IMR-90 (cell line): ENCODE measurements at regions not wholly inside any gene's neighbourhood (a gene's known extent, or its start where the extent isn't known, plus 50 kb on each side); places are given as distances from the start of the nearest gene placed in this dataset.

Experiments used
- ATAC-seq: fragments of 200-7000 bp; cut with Tn5 transposase; 2 replicates; pipeline ENCODE4 v1.9.1; 2020; ENCODE audit warnings: low read depth, mild to moderate bottlenecking, moderate library complexity
- BruUV-seq: library from RNA; stranded (reverse); fragments of 400-500 nt; replicated peaks from 2 replicates; lab custom pipeline; 2021; lab: Mats Ljungman, UMichigan
- CTCF ChIA-PET: fragments of 300-600 bp; formaldehyde crosslinking; extraction: SDS; loops from one replicate; lab custom pipeline; 2021; ENCODE audit warnings: antibody characterized with exemption; lab: Yijun Ruan, JAX
- POLR2A ChIA-PET: fragments of 300-600 bp; sonication (Branson Sonifier 250); formaldehyde crosslinking; loops from one replicate; lab custom pipeline; 2022; ENCODE audit warnings: antibody characterized with exemption; ENCODE audit not compliant: unreplicated experiment; lab: Charles Lee
- DNase-seq: peaks from one replicate; pipeline ENCODE4 v3.0.0; 2013
- H2AFZ ChIP-seq: replicated peaks from 2 replicates; pipeline ENCODE3; 2013; ENCODE audit warnings: low read length, mild to moderate bottlenecking; ENCODE audit not compliant: poor library complexity
- H2AK5ac ChIP-seq: 2 replicates; pipeline ENCODE4 v1.6.1; 2013; ENCODE audit warnings: low read depth, low read length, inconsistent platforms
- H2AK9ac ChIP-seq: replicated peaks from 2 replicates; pipeline ENCODE3; 2013; ENCODE audit warnings: mild to moderate bottlenecking, low read depth, low read length, moderate library complexity; ENCODE audit not compliant: poor library complexity
- H2BK120ac ChIP-seq: 2 replicates; pipeline ENCODE4 v1.6.1; 2013; ENCODE audit warnings: low read depth, low read length, inconsistent platforms
- H2BK15ac ChIP-seq: 3 replicates; pipeline ENCODE4 v1.6.1; 2013; ENCODE audit warnings: low read depth, low read length, inconsistent platforms
- H2BK20ac ChIP-seq: 2 replicates; pipeline ENCODE4 v1.6.1; 2013; ENCODE audit warnings: low read depth, mild to moderate bottlenecking, inconsistent platforms, low read length, moderate library complexity
- H2BK5ac ChIP-seq: 2 replicates; pipeline ENCODE4 v1.6.1; 2013; ENCODE audit warnings: mild to moderate bottlenecking, low read depth, low read length, inconsistent platforms; ENCODE audit not compliant: poor library complexity, severe bottlenecking
- H3K14ac ChIP-seq: replicated peaks from 2 replicates; pipeline ENCODE4 v1.6.1; 2013; ENCODE audit warnings: low read depth, low read length, inconsistent platforms
- H3K18ac ChIP-seq: 2 replicates; pipeline ENCODE4 v1.6.1; 2013; ENCODE audit warnings: low read depth, low read length, control low read depth
- H3K23ac ChIP-seq: 2 replicates; pipeline ENCODE4 v1.6.1; 2013; ENCODE audit warnings: low read depth, low read length, inconsistent platforms
- H3K27ac ChIP-seq: 2 replicates; pipeline ENCODE4 v1.5.1; 2013; ENCODE audit warnings: mild to moderate bottlenecking, control low read depth, low read length; ENCODE audit not compliant: insufficient read depth
- H3K27me3 ChIP-seq: 2 replicates; pipeline ENCODE4 v1.6.1; 2013; ENCODE audit warnings: low read length; ENCODE audit not compliant: control insufficient read depth, insufficient read depth
- H3K36me3 ChIP-seq: 2 replicates; pipeline ENCODE4 v1.6.1; 2013; ENCODE audit warnings: low read length, mixed read lengths; ENCODE audit not compliant: control insufficient read depth, insufficient read depth
- H3K4ac ChIP-seq: 2 replicates; pipeline ENCODE4 v1.6.1; 2013; ENCODE audit warnings: low read depth, low read length, inconsistent platforms
- H3K4me1 ChIP-seq: 2 replicates; pipeline ENCODE4 v1.6.1; 2013; ENCODE audit warnings: low read length, mixed read lengths; ENCODE audit not compliant: control insufficient read depth, insufficient read depth
- H3K4me2 ChIP-seq: 2 replicates; pipeline ENCODE4 v1.6.1; 2013; ENCODE audit warnings: low read depth, mild to moderate bottlenecking, control low read depth, low read length, moderate library complexity
- H3K4me3 ChIP-seq: 2 replicates; pipeline ENCODE4 v1.5.1; 2013; ENCODE audit warnings: low read depth, mild to moderate bottlenecking, control low read depth, low read length, moderate library complexity; ENCODE audit not compliant: insufficient read depth
- H3K56ac ChIP-seq: 2 replicates; pipeline ENCODE4 v1.6.1; 2013; ENCODE audit warnings: low read length, inconsistent platforms; ENCODE audit not compliant: insufficient read depth; ENCODE audit errors: extremely low read depth
- H3K79me1 ChIP-seq, 2 experiments: 2 replicates each; pipeline ENCODE4 v1.6.1; 2013; ENCODE audit warnings: low read length in 2 of 2, inconsistent platforms in 1 of 2, low read depth in 1 of 2
- H3K9ac ChIP-seq: 2 replicates; pipeline ENCODE4 v1.6.1; 2013; ENCODE audit warnings: low read depth, low read length, control low read depth
- H3K9me1 ChIP-seq: 2 replicates; pipeline ENCODE4 v1.6.1; 2013; ENCODE audit warnings: low read length, inconsistent platforms; ENCODE audit not compliant: insufficient read depth
- H3K9me3 ChIP-seq: 2 replicates; pipeline ENCODE4 v1.6.1; 2013; ENCODE audit warnings: low read length; ENCODE audit not compliant: control insufficient read depth, insufficient read depth
- H4K20me1 ChIP-seq: 2 replicates; pipeline ENCODE4 v1.6.1; 2013; ENCODE audit warnings: low read length, inconsistent platforms; ENCODE audit not compliant: insufficient read depth
- H4K5ac ChIP-seq: 2 replicates; pipeline ENCODE4 v1.6.1; 2013; ENCODE audit warnings: mild to moderate bottlenecking, low read depth, low read length, control low read depth
- H4K8ac ChIP-seq, 2 experiments: 2 replicates each; pipeline ENCODE4 v1.6.1; 2013; ENCODE audit warnings: low read depth in 2 of 2, low read length in 2 of 2, control low read depth in 1 of 2, inconsistent platforms in 1 of 2
- H4K91ac ChIP-seq: 2 replicates; pipeline ENCODE4 v1.6.1; 2013; ENCODE audit warnings: low read depth, low read length, inconsistent platforms; ENCODE audit not compliant: insufficient read depth
- CHD1 ChIP-seq: IDR thresholded peaks from 2 replicates; pipeline ENCODE4 v1.6.1; 2012; ENCODE audit warnings: low read depth, low read length, improper control_type of control experiment
- MAFK ChIP-seq: IDR thresholded peaks from 2 replicates; pipeline ENCODE4 v1.6.1; 2012; ENCODE audit warnings: low read depth, low read length, improper control_type of control experiment
- MAZ ChIP-seq: IDR thresholded peaks from 2 replicates; pipeline ENCODE4 v1.6.1; 2012; ENCODE audit warnings: low read depth, mild to moderate bottlenecking, low read length, improper control_type of control experiment, moderate library complexity, borderline replicate concordance
- POLR2A ChIP-seq: IDR thresholded peaks from 2 replicates; pipeline ENCODE4 v1.6.1; 2012; ENCODE audit warnings: mild to moderate bottlenecking, low read depth, low read length
- RFX5 ChIP-seq: IDR thresholded peaks from 2 replicates; pipeline ENCODE4 v1.8.0; 2012; ENCODE audit warnings: low read depth, mild to moderate bottlenecking, low read length, moderate library complexity
- WGBS, 2 experiments: methylation state at CpG; one replicate each; pipeline versions ENCODE4 v1.1.5 to v1.1.7; 2013; ENCODE audit warnings: missing lambda C conversion rate in 2 of 2; ENCODE audit not compliant: insufficient read length in 1 of 2; ENCODE audit errors: extremely low coverage in 2 of 2; 5-methylcytosine and 5-hydroxymethylcytosine counted together
- dilution Hi-C: fragments of 300-500 bp; cut with HindIII; formaldehyde crosslinking; loops from one replicate; pipeline ENCODE4 v1.14.3; 2018; ENCODE audit warnings: low sequenced_read_pairs; ENCODE audit not compliant: unreplicated experiment
- in situ Hi-C: fragments of 300-500 bp; cut with MboI; formaldehyde crosslinking; loops from 3 replicates; pipeline ENCODE4 v1.14.3; 2019; ENCODE audit warnings: low sequenced_read_pairs, inconsistent platforms, mixed read lengths
- intact Hi-C: fragments of 100-400 bp; cut with micrococcal nuclease; formaldehyde crosslinking; loops from 2 replicates; pipeline ENCODE4 v1.10.0; 2022
- TF ChIP-seq, protein P1 (sequence below): conservative IDR thresholded peaks from 2 replicates; pipeline ENCODE4 v1.5.1; 2012; ENCODE audit warnings: mild to moderate bottlenecking, low read depth, low read length, improper control_type of control experiment

DNA sequence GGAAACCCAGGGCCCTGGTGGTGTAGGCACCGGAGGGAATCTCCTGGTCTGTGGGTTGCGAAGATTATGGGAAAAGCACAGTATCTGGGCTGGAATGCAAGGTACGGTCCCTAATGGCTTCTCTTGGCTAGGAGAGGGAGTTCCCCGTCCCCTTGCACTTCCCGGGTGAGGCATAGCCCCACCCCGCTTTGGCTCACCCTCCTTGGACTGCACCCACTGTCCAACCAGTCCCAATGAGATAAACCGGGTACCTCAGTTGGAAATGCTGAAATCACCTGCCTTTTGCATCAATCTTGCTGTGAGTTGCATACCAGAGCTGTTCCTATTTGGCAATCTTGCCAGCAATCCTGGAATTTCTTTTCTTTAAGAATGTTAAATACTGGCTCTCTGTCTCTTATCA lies 1429.1 kb downstream of the MAT2B start:
- WGBS, 2 experiments = no CpG with 5 or more reads among the region's 7 CpGs
- intact Hi-C loops = no loop called here
- POLR2A ChIA-PET = no interaction called here

More for the DNA sequence above, 1429.1 kb downstream of the MAT2B start:
- no peak for ATAC-seq
- Histone ChIP-seq H3K23ac (no peak overlapping the region), H2AFZ (no peak overlapping the region), H2BK5ac (no peak overlapping the region), H3K4me3 (no peak overlapping the region), H2AK5ac (no peak overlapping the region), H4K20me1 (no peaks in the 10 kb centered on the region), H2BK120ac (no peak overlapping the region), H4K8ac (no peak overlapping the region), H3K27me3 (no peaks in the 10 kb centered on the region), H2BK20ac (no peak overlapping the region), H3K9ac (no peak overlapping the region), H3K4me1 (no peaks in the 10 kb centered on the region), H4K91ac (no peak overlapping the region), H3K56ac (no peak overlapping the region), H3K14ac (no peak overlapping the region), H2AK9ac (no peak overlapping the region), H3K4me2 (no peak overlapping the region), H3K4ac (no peak overlapping the region), H3K9me1 (no peaks in the 10 kb centered on the region), H3K27ac (no peak overlapping the region), H3K18ac (no peak overlapping the region), H4K5ac (no peak overlapping the region), H3K79me1 (no peaks in the 10 kb centered on the region), H3K36me3 (no peaks in the 10 kb centered on the region), H3K9me3 (peaks cover 3% of the 10 kb centered on the region; the same call in 1 of the 2 replicates), H2BK15ac (no peak overlapping the region)
- no TSS peak for BruUV-seq
- no peak for DNase-seq
- CTCF ChIA-PET = interaction anchor here (0.9 kb wide), 1 partner anchor 35 kb away, joined by 3 read pairs; no protein-coding TSS in a partner anchor
- dilution Hi-C loops (no loop called here), in situ Hi-C loops (no loop called here)
- TF ChIP-seq, protein P1, sequence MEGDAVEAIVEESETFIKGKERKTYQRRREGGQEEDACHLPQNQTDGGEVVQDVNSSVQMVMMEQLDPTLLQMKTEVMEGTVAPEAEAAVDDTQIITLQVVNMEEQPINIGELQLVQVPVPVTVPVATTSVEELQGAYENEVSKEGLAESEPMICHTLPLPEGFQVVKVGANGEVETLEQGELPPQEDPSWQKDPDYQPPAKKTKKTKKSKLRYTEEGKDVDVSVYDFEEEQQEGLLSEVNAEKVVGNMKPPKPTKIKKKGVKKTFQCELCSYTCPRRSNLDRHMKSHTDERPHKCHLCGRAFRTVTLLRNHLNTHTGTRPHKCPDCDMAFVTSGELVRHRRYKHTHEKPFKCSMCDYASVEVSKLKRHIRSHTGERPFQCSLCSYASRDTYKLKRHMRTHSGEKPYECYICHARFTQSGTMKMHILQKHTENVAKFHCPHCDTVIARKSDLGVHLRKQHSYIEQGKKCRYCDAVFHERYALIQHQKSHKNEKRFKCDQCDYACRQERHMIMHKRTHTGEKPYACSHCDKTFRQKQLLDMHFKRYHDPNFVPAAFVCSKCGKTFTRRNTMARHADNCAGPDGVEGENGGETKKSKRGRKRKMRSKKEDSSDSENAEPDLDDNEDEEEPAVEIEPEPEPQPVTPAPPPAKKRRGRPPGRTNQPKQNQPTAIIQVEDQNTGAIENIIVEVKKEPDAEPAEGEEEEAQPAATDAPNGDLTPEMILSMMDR = no peak
- TF ChIP-seq MAFK (no peak), CHD1 (no peak), POLR2A (no peak), MAZ (no peak), RFX5 (no peak)
